ENCODE measurements at regions not wholly inside any gene's neighbourhood (a gene's known extent, or its start where the extent isn't known, plus 50 kb on each side); places are given as distances from the start of the nearest gene placed in this dataset.

GRCh38 chr2:223148516-223148915 is 96.5 kb downstream of the KCNE4 start:
- Histone ChIP-seq H3K14ac (ENCODE audit: insufficient read depth, low read length) (no peak overlapping the region), H2AFZ (ENCODE audit: low read length) (no peak overlapping the region), H2AK5ac (ENCODE audit: insufficient read length, low read length) (no peak overlapping the region), H3K23me2 (ENCODE audit: insufficient read length, low read depth, low read length, poor library complexity, severe bottlenecking) (no peaks in the 10 kb centered on the region), H3T11ph (ENCODE audit: low read length) (no peak overlapping the region), H3K4me2 (ENCODE audit: insufficient read depth, insufficient read length, low read length) (no peak overlapping the region), H3K27me3 (ENCODE audit: insufficient read depth, low read length) (no peaks in the 10 kb centered on the region), H3K4ac (ENCODE audit: low read depth, low read length) (no peak overlapping the region), H3K27ac (ENCODE audit: insufficient read length, low read depth, low read length) (no peak overlapping the region), H3K4me1 (ENCODE audit: insufficient read depth, low read length) (no peaks in the 10 kb centered on the region), H2BK12ac (ENCODE audit: insufficient read length, low read depth, low read length) (no peak overlapping the region), H2BK120ac (ENCODE audit: low read depth, low read length, poor library complexity, severe bottlenecking) (no peak overlapping the region), H3K18ac (ENCODE audit: insufficient read length, low read depth, low read length) (no peak overlapping the region), H3K79me2 (ENCODE audit: insufficient read depth, low read length) (no peaks in the 10 kb centered on the region), H4K5ac (ENCODE audit: insufficient read length, low read depth, low read length) (no peak overlapping the region), H4K20me1 (ENCODE audit: control insufficient read depth, insufficient read depth, insufficient read length) (no peaks in the 10 kb centered on the region), H3K23ac (ENCODE audit: insufficient read length, low read depth, low read length) (no peak overlapping the region), H2BK5ac (ENCODE audit: insufficient read length, low read length) (no peak overlapping the region), H3K9me3 (ENCODE audit: control insufficient read depth, low read depth, low read length) (no peaks in the 10 kb centered on the region), H4K91ac (ENCODE audit: insufficient read length, low read depth, low read length) (no peak overlapping the region), H3K56ac (ENCODE audit: insufficient read length, low read depth, low read length) (no peak overlapping the region), H3K79me1 (ENCODE audit: insufficient read depth, low read depth, low read length, poor library complexity, severe bottlenecking) (no peaks in the 10 kb centered on the region), H3K9ac (ENCODE audit: extremely low read depth, insufficient read length, low read length) (no peak overlapping the region), H2BK15ac (ENCODE audit: low read depth, low read length) (no peak overlapping the region), H2BK20ac (ENCODE audit: low read depth, low read length, poor library complexity, severe bottlenecking) (no peak overlapping the region), H4K8ac (replicated peaks; ENCODE audit: insufficient read length, low read depth, low read length) (no peak overlapping the region)
- Mint-ChIP-seq H3K9me3 (no peaks in the 10 kb centered on the region), H3K4me1 (0 out of 4 replicates have a peak, but pooled peaks cover 0 to 2% of the 10 kb centered on the region in 2 experiments), H3K4me3 (no peak overlapping the region), H3K27me3 (ENCODE audit: low read depth) (no peaks in the 10 kb centered on the region; the same call in 1 of the 2 replicates), H3K36me3 (ENCODE audit: insufficient read depth in 1 of 3, low read depth in 3 of 3) (no peaks in the 10 kb centered on the region), H3K27ac (no peak overlapping the region)
- whole genome bisulfite sequencing (ENCODE audit: extremely low coverage, insufficient read length, low lambda C conversion rate): no CpG with 5 or more reads among the region's 3 CpGs
- no peak for TF ChIP-seq CTCF (conservative IDR thresholded peaks at IDR 0.05)
- no peak for DNase-seq

Measured in H9 (cell line).